ENCODE measurements at regions not wholly inside any gene's neighbourhood (a gene's known extent, or its start where the extent isn't known, plus 50 kb on each side); places are given as distances from the start of the nearest gene placed in this dataset.
"Not testable (repeated sequence)": the region's sequence is repeated elsewhere in the genome, so short reads cannot be mapped to it uniquely, and the experiment has no call there.

- DNase-seq = no peak
Observed at GRCh38 chr21:36207577-36208320, 51.1 kb downstream of the DOP1B start.

- no peak for DNase-seq
Observed at GRCh38 chr21:36208326-36209013, 51.8 kb downstream of the DOP1B start.

GRCh38 chr21:36209626-36210171 is 53.1 kb downstream of the DOP1B start:
- DNase-seq = peak in 5 of 6 experiments; percentile 16 to 57 (median 37)

GRCh38 chr21:36210779-36211659 is 54.4 kb downstream of the DOP1B start:
- DNase-seq = no peak

- DNase-seq = no peak
Observed at GRCh38 chr21:36211660-36212512, 55.3 kb downstream of the DOP1B start.

GRCh38 chr21:36212513-36212780 is 55.8 kb downstream of the DOP1B start:
- DNase-seq = no peak

- DNase-seq = no peak
Observed at GRCh38 chr21:36214561-36214960, 57.9 kb downstream of the DOP1B start.

- DNase-seq = no peak
Observed at GRCh38 chr21:36217743-36218142, 61.1 kb downstream of the DOP1B start.

GRCh38 chr21:36218691-36219090 is 62.1 kb downstream of the DOP1B start:
- no peak for DNase-seq

- no peak for DNase-seq
Observed at GRCh38 chr21:36223451-36223850, 66.8 kb downstream of the DOP1B start.

GRCh38 chr21:36229181-36229580 is 72.6 kb downstream of the DOP1B start:
- DNase-seq = no peak

- not testable (repeated sequence) for DNase-seq
Observed at GRCh38 chr21:36231444-36231843, 74.8 kb downstream of the DOP1B start.

GRCh38 chr21:36232641-36233040 is 76.0 kb downstream of the DOP1B start:
- no peak for DNase-seq

GRCh38 chr21:36235058-36235582 is 78.5 kb downstream of the DOP1B start:
- no peak for DNase-seq

GRCh38 chr21:36236052-36236730 is 79.6 kb downstream of the DOP1B start:
- no peak for DNase-seq

- no peak for DNase-seq
Observed at GRCh38 chr21:36237441-36237840, 80.8 kb downstream of the DOP1B start.

GRCh38 chr21:36239585-36239984 is 80.4 kb upstream of the MORC3 start:
- no peak for DNase-seq

GRCh38 chr21:36241717-36242116 is 78.3 kb upstream of the MORC3 start:
- no peak for DNase-seq

- no peak for DNase-seq
Observed at GRCh38 chr21:36245115-36245514, 74.9 kb upstream of the MORC3 start.

- DNase-seq = no peak
Observed at GRCh38 chr21:36245649-36246048, 74.3 kb upstream of the MORC3 start.

GRCh38 chr21:36246080-36246631 is 73.8 kb upstream of the MORC3 start:
- no peak for DNase-seq

Data from stimulated activated naive CD4-positive, alpha-beta T cell (primary cell).